ENCODE measurements at regions not wholly inside any gene's neighbourhood (a gene's known extent, or its start where the extent isn't known, plus 50 kb on each side); places are given as distances from the start of the nearest gene placed in this dataset.
"Not testable (repeated sequence)": the region's sequence is repeated elsewhere in the genome, so short reads cannot be mapped to it uniquely, and the experiment has no call there.

GRCh38 chr4:116005037-116005805, 891.8 kb upstream of the NDST4 start:
- no peak for FAIRE-seq

- FAIRE-seq: no peak
Measured at GRCh38 chr4:116001291-116001690, 887.9 kb upstream of the NDST4 start.

- no peak for FAIRE-seq
Measured at GRCh38 chr4:115986573-115986972, 873.2 kb upstream of the NDST4 start.

- not testable (repeated sequence) for FAIRE-seq
Measured at GRCh38 chr4:115975421-115976001, 862.1 kb upstream of the NDST4 start.

- FAIRE-seq: no peak
Measured at GRCh38 chr4:115973768-115974167, 860.3 kb upstream of the NDST4 start.

GRCh38 chr4:115972967-115973366, 859.5 kb upstream of the NDST4 start:
- no peak for FAIRE-seq

GRCh38 chr4:115970859-115971258, 857.4 kb upstream of the NDST4 start:
- FAIRE-seq: no peak

GRCh38 chr4:115969756-115970155, 856.3 kb upstream of the NDST4 start:
- FAIRE-seq: no peak

GRCh38 chr4:115965588-115965987, 852.2 kb upstream of the NDST4 start:
- no peak for FAIRE-seq

- FAIRE-seq: not testable (repeated sequence)
Measured at GRCh38 chr4:115956054-115956796, 842.8 kb upstream of the NDST4 start.

- FAIRE-seq: no peak
Measured at GRCh38 chr4:115950806-115951205, 837.4 kb upstream of the NDST4 start.

GRCh38 chr4:115949974-115950743, 836.7 kb upstream of the NDST4 start:
- not testable (repeated sequence) for FAIRE-seq

GRCh38 chr4:115945026-115945425, 831.6 kb upstream of the NDST4 start:
- no peak for FAIRE-seq

GRCh38 chr4:115944146-115944905, 830.9 kb upstream of the NDST4 start:
- FAIRE-seq: no peak

- no peak for FAIRE-seq
Measured at GRCh38 chr4:115938764-115939443, 825.5 kb upstream of the NDST4 start.

- FAIRE-seq: no peak
Measured at GRCh38 chr4:115929373-115929772, 816.0 kb upstream of the NDST4 start.

GRCh38 chr4:115927382-115927781, 814.0 kb upstream of the NDST4 start:
- no peak for FAIRE-seq

- no peak for FAIRE-seq
Measured at GRCh38 chr4:115923152-115923551, 809.7 kb upstream of the NDST4 start.

GRCh38 chr4:115920637-115921036, 807.2 kb upstream of the NDST4 start:
- no peak for FAIRE-seq

GRCh38 chr4:115918149-115918548, 804.7 kb upstream of the NDST4 start:
- FAIRE-seq: no peak

- FAIRE-seq: no peak
Measured at GRCh38 chr4:115906428-115906827, 793.0 kb upstream of the NDST4 start.

GRCh38 chr4:115883847-115884246, 770.4 kb upstream of the NDST4 start:
- FAIRE-seq: no peak
